ENCODE measurements at regions not wholly inside any gene's neighbourhood (a gene's known extent, or its start where the extent isn't known, plus 50 kb on each side); places are given as distances from the start of the nearest gene placed in this dataset.

- no peaks in the 10 kb centered on the region for H3K9me3 ChIP-seq (ENCODE audit: low read depth)
- TF ChIP-seq, protein P1, sequence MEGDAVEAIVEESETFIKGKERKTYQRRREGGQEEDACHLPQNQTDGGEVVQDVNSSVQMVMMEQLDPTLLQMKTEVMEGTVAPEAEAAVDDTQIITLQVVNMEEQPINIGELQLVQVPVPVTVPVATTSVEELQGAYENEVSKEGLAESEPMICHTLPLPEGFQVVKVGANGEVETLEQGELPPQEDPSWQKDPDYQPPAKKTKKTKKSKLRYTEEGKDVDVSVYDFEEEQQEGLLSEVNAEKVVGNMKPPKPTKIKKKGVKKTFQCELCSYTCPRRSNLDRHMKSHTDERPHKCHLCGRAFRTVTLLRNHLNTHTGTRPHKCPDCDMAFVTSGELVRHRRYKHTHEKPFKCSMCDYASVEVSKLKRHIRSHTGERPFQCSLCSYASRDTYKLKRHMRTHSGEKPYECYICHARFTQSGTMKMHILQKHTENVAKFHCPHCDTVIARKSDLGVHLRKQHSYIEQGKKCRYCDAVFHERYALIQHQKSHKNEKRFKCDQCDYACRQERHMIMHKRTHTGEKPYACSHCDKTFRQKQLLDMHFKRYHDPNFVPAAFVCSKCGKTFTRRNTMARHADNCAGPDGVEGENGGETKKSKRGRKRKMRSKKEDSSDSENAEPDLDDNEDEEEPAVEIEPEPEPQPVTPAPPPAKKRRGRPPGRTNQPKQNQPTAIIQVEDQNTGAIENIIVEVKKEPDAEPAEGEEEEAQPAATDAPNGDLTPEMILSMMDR (IDR thresholded peaks at IDR 0.05; ENCODE audit: low read depth, low read length) = no peak
- DNase-seq (ENCODE audit: low read depth in 1 of 2, low spot score in 1 of 2) = peak in 1 of 2 donors; percentile 14
- no peaks in the 10 kb centered on the region for H3K4me1 ChIP-seq (ENCODE audit: low read depth)
- H3K36me3 ChIP-seq = no peaks in the 10 kb centered on the region
- H3K4me3 ChIP-seq = no peak overlapping the region
- no peak overlapping the region for H3K27ac ChIP-seq
- H3K27me3 ChIP-seq = no peaks in the 10 kb centered on the region
These were observed 218.7 kb upstream of the NDST4 start for GRCh38 chr4:115332078-115332477.

- no peak overlapping the region for H3K27ac ChIP-seq
- TF ChIP-seq, protein P1 (IDR thresholded peaks at IDR 0.05; ENCODE audit: low read depth, low read length) = no peak
- no peak overlapping the region for H3K4me3 ChIP-seq
- no peaks in the 10 kb centered on the region for H3K9me3 ChIP-seq (ENCODE audit: low read depth)
- no peaks in the 10 kb centered on the region for H3K36me3 ChIP-seq
- H3K4me1 ChIP-seq (ENCODE audit: low read depth) = no peaks in the 10 kb centered on the region
- H3K27me3 ChIP-seq = no peaks in the 10 kb centered on the region
- DNase-seq (ENCODE audit: low read depth in 1 of 2, low spot score in 1 of 2) = no peak
These were observed 217.8 kb upstream of the NDST4 start for GRCh38 chr4:115331241-115331640.

GRCh38 chr4:115325836-115326235, 212.4 kb upstream of the NDST4 start:
- peak in 1 of 2 donors; percentile 17 for DNase-seq (ENCODE audit: low read depth in 1 of 2, low spot score in 1 of 2)
- TF ChIP-seq, protein P1 (IDR thresholded peaks at IDR 0.05; ENCODE audit: low read depth, low read length) = no peak

DNA sequence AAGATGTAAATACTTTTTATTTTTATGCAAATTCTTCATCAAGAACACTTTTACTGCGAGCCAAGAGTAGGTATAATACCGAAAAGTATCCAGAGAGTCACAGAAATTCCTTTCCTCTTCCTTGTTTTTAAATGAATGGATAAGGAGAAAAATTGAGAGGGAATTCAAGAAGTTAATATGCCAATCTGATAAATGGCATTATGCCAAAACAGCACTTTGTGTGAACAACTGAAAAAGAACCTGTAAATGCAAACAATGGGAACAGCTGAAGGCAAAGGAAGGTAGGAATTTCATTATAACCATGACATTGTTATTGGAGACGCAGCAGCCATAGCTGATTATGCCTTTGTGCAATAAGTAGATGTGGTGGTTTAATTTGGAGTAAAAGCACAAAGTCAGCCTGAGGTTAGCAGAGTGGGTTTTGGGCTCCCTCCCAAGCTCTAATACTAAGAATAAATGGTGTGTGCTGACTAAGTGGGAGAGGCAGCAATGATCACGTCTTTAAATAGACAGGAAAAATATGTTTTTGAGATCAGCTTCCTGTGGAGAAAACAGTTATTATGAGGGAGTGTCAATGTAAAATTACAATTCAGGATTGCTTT, 209.8 kb upstream of the NDST4 start:
- TF ChIP-seq, protein P1 (IDR thresholded peaks at IDR 0.05; ENCODE audit: low read depth, low read length) = no peak
- DNase-seq (ENCODE audit: low read depth in 1 of 2, low spot score in 1 of 2) = no peak
- Histone ChIP-seq H3K27ac (no peak overlapping the region), H3K27me3 (no peaks in the 10 kb centered on the region), H3K9me3 (ENCODE audit: low read depth) (no peaks in the 10 kb centered on the region), H3K4me3 (no peak overlapping the region), H3K4me1 (ENCODE audit: low read depth) (no peaks in the 10 kb centered on the region), H3K36me3 (no peaks in the 10 kb centered on the region)

More at GRCh38 chr4:115325836-115326235, 212.4 kb upstream of the NDST4 start:
- Histone ChIP-seq H3K36me3 (no peaks in the 10 kb centered on the region), H3K4me1 (ENCODE audit: low read depth) (no peaks in the 10 kb centered on the region), H3K9me3 (ENCODE audit: low read depth) (no peaks in the 10 kb centered on the region), H3K27me3 (no peaks in the 10 kb centered on the region), H3K27ac (no peak overlapping the region), H3K4me3 (no peak overlapping the region)

DNA sequence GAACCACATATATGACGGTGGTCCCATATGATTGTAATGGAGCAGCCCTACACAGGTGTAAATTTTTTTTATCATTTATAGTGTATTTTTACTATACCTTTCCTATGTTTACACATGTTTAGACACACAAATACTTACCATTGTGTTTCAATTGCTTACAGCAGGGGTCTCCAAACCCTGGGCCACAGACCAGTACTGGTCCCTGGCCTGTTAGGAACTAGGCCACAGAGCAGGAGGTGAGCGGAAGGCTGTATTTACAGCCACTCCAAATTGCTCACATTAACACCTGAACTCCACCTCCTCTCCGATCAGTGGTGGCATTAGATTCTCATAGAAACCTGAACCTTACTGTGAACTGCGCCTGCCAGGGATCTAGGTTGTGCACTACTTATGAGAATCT, 201.8 kb upstream of the NDST4 start:
- H3K27ac ChIP-seq = no peak overlapping the region
- TF ChIP-seq, protein P1 (IDR thresholded peaks at IDR 0.05; ENCODE audit: low read depth, low read length) = no peak
- no peaks in the 10 kb centered on the region for H3K9me3 ChIP-seq (ENCODE audit: low read depth)
- H3K36me3 ChIP-seq = no peaks in the 10 kb centered on the region
- no peak for DNase-seq (ENCODE audit: low read depth in 1 of 2, low spot score in 1 of 2)
- H3K27me3 ChIP-seq = no peaks in the 10 kb centered on the region
- no peaks in the 10 kb centered on the region for H3K4me1 ChIP-seq (ENCODE audit: low read depth)
- H3K4me3 ChIP-seq = no peak overlapping the region
